ENCODE measurements at regions not wholly inside any gene's neighbourhood (a gene's known extent, or its start where the extent isn't known, plus 50 kb on each side); places are given as distances from the start of the nearest gene placed in this dataset.

- FAIRE-seq, result no peak
- no peak overlapping the region for H3K4me3 ChIP-seq
- no peaks in the 10 kb centered on the region for H4K20me1 ChIP-seq (ENCODE audit: control insufficient read depth, insufficient read depth)
Observed at GRCh38 chr1:198903621-198904020, 264.8 kb downstream of the PTPRC start.

GRCh38 chr1:198904321-198904720, 265.5 kb downstream of the PTPRC start:
- Histone ChIP-seq H3K36me3 (ENCODE audit: control insufficient read depth in 2 of 2, insufficient read depth in 2 of 2, low read length in 1 of 2) (peaks cover 0 to under 1% of the 10 kb centered on the region in 2 experiments; a peak in 3 of 4 replicates), H3K4me2 (ENCODE audit: control insufficient read depth, insufficient read depth) (no peak overlapping the region), H3K9me3 (replicated peaks; ENCODE audit: control insufficient read depth, insufficient read depth, low read length) (no peaks in the 10 kb centered on the region; the same call in 2 of the 3 replicates), H2AFZ (ENCODE audit: control insufficient read depth, low read depth, low read length) (no peak overlapping the region), H4K20me1 (ENCODE audit: control insufficient read depth, insufficient read depth) (no peaks in the 10 kb centered on the region), H3K4me3 (no peak overlapping the region), H3K27me3 (replicated peaks in 1 of 2; ENCODE audit: control insufficient read depth in 2 of 2, insufficient read depth in 2 of 2, low read length in 1 of 2) (no peaks in the 10 kb centered on the region), H3K79me2 (ENCODE audit: control insufficient read depth, insufficient read depth, low read length) (no peaks in the 10 kb centered on the region; the same call in 1 of the 2 replicates), H3K27ac (ENCODE audit: control insufficient read depth, insufficient read depth) (no peak overlapping the region), H3K4me1 (ENCODE audit: control insufficient read depth, insufficient read depth, low read length) (peaks cover 2% of the 10 kb centered on the region; the same call in 1 of the 2 replicates), H3K9ac (ENCODE audit: control insufficient read depth, insufficient read depth, low read length) (no peak overlapping the region)
- WGBS (ENCODE audit: insufficient coverage, insufficient replicate concordance, low lambda C conversion rate, missing lambda C conversion rate), result 65% methylated on average over 2 of the region's 2 CpGs
- no TSS peak for BruUV-seq (replicated peaks)
- DNase-seq (ENCODE audit: low read depth, low spot score), result no peak
- CTCF ChIA-PET, result interaction anchor here (0.5 to 1.5 kb wide), 7 partner anchors 9 to 339 kb away, joined by 3 to 4 read pairs (median 3); no protein-coding TSS in a partner anchor
- no peak for TF ChIP-seq NFYB (IDR thresholded peaks at IDR 0.05; ENCODE audit: insufficient read depth, low read depth, low read length)
- no peak for TF ChIP-seq EZH2 (IDR thresholded peaks at IDR 0.05; ENCODE audit: borderline replicate concordance, control insufficient read depth, low read depth, low read length)
- no peak for TF ChIP-seq NR2F1 (conservative IDR thresholded peaks at IDR 0.05)
- no peak for TF ChIP-seq PAX5 (IDR thresholded peaks at IDR 0.05; ENCODE audit: borderline replicate concordance, low read depth, low read length)
- no peak for TF ChIP-seq CHD4 (IDR thresholded peaks at IDR 0.05)
- TF ChIP-seq NBN (IDR thresholded peaks at IDR 0.05), result no peak
- no peak for TF ChIP-seq HDAC2 (IDR thresholded peaks at IDR 0.05)
- TF ChIP-seq SMAD1 (IDR thresholded peaks at IDR 0.05; ENCODE audit: low read depth, partially characterized antibody), result no peak
- no peak for TF ChIP-seq EED (IDR thresholded peaks at IDR 0.05; ENCODE audit: low read depth)
- no peak for TF ChIP-seq RAD21 (IDR thresholded peaks at IDR 0.05; ENCODE audit: insufficient read depth, low read depth, low read length)
- RAD21 ChIA-PET (ENCODE audit: unreplicated experiment), result interaction anchor here (0.7 to 1.4 kb wide), 5 partner anchors 10 to 339 kb away, joined by 3 to 4 read pairs (median 3); no protein-coding TSS in a partner anchor
- SMC1A ChIA-PET (ENCODE audit: uncharacterized antibody, unreplicated experiment), result interaction anchor here (0.6 to 6.2 kb wide), 11 partner anchors 11 to 209 kb away, joined by 3 to 49 read pairs (median 5); no protein-coding TSS in a partner anchor
- intact Hi-C loops (cut with micrococcal nuclease; ENCODE audit: unreplicated experiment) (no loop called here), in situ Hi-C loops (cut with MboI) (no loop called here)
- ATAC-seq, result no peak
- FAIRE-seq, result peak; percentile 18
- POLR2A ChIA-PET, result interaction anchor here (1.4 kb wide), 1 partner anchor 9 kb away, joined by 3 read pairs; no protein-coding TSS in a partner anchor

More at GRCh38 chr1:198903621-198904020, 264.8 kb downstream of the PTPRC start:
- no peak overlapping the region for H3K27ac ChIP-seq (ENCODE audit: control insufficient read depth, insufficient read depth)
- 63% methylated on average over 3 of the region's 3 CpGs for WGBS (ENCODE audit: insufficient coverage, insufficient replicate concordance, low lambda C conversion rate, missing lambda C conversion rate)
- ChIA-PET RAD21 (ENCODE audit: unreplicated experiment) (interaction anchor here (0.7 to 1.4 kb wide), 5 partner anchors 14 to 339 kb away, joined by 3 to 4 read pairs (median 3); no protein-coding TSS in a partner anchor), SMC1A (ENCODE audit: uncharacterized antibody, unreplicated experiment) (interaction anchor here (0.6 to 6.2 kb wide), 13 partner anchors 10 to 366 kb away, joined by 3 to 49 read pairs (median 5); no protein-coding TSS in a partner anchor), POLR2A (interaction anchor here (1.4 kb wide), 1 partner anchor 8 kb away, joined by 3 read pairs; no protein-coding TSS in a partner anchor), CTCF (interaction anchor here (0.6 to 1.2 kb wide), 2 partner anchors 8 to 211 kb away, joined by 3 read pairs; no protein-coding TSS in a partner anchor)
- ATAC-seq (no peak), DNase-seq (ENCODE audit: low read depth, low spot score) (no peak)
- no peaks in the 10 kb centered on the region; the same call in 1 of the 2 replicates for H3K79me2 ChIP-seq (ENCODE audit: control insufficient read depth, insufficient read depth, low read length)
- BruUV-seq (replicated peaks), result no TSS peak
- no peak overlapping the region for H2AFZ ChIP-seq (ENCODE audit: control insufficient read depth, low read depth, low read length)
- no peak overlapping the region for H3K4me2 ChIP-seq (ENCODE audit: control insufficient read depth, insufficient read depth)
- no peak overlapping the region for H3K9ac ChIP-seq (ENCODE audit: control insufficient read depth, insufficient read depth, low read length)
- H3K27me3 ChIP-seq (replicated peaks in 1 of 2; ENCODE audit: control insufficient read depth in 2 of 2, insufficient read depth in 2 of 2, low read length in 1 of 2), result no peaks in the 10 kb centered on the region
- no peaks in the 10 kb centered on the region; the same call in 2 of the 3 replicates for H3K9me3 ChIP-seq (replicated peaks; ENCODE audit: control insufficient read depth, insufficient read depth, low read length)
- peaks cover 2% of the 10 kb centered on the region; the same call in 1 of the 2 replicates for H3K4me1 ChIP-seq (ENCODE audit: control insufficient read depth, insufficient read depth, low read length)
- in situ Hi-C loops (cut with MboI) (no loop called here), intact Hi-C loops (cut with micrococcal nuclease; ENCODE audit: unreplicated experiment) (no loop called here)
- H3K36me3 ChIP-seq (ENCODE audit: control insufficient read depth in 2 of 2, insufficient read depth in 2 of 2, low read length in 1 of 2), result peaks cover 0 to 2% of the 10 kb centered on the region in 2 experiments; a peak in 3 of 4 replicates
- TF ChIP-seq BRCA1 (IDR thresholded peaks at IDR 0.05; ENCODE audit: low read depth, low read length), result no peak
